A673 (cell line): ENCODE measurements at regions not wholly inside any gene's neighbourhood (a gene's known extent, or its start where the extent isn't known, plus 50 kb on each side); places are given as distances from the start of the nearest gene placed in this dataset.

Experiments used
- BruUV-seq: library from RNA; stranded (reverse); fragments of 400-500 nt; replicated peaks from 2 replicates; lab custom pipeline; 2021; lab: Mats Ljungman, UMichigan
- CTCF ChIA-PET: fragments of 300-600 bp; sonication (Branson Sonifier 250); formaldehyde crosslinking; loops from one replicate; lab custom pipeline; 2022; ENCODE audit warnings: antibody characterized with exemption; lab: Charles Lee
- POLR2A ChIA-PET: fragments of 300-600 bp; sonication (Branson Sonifier 250); formaldehyde crosslinking; loops from one replicate; lab custom pipeline; 2022; ENCODE audit warnings: antibody characterized with exemption; ENCODE audit not compliant: low non-redundant PET; lab: Charles Lee
- DNase-seq: peaks from one replicate; pipeline ENCODE4 v3.0.0-alpha.2; 2015; ENCODE audit warnings: low spot score
- H3K27ac ChIP-seq: fragments of 200-600 bp; sonication (generic); 2 replicates; pipeline ENCODE4 v1.5.1; 2016; ENCODE audit warnings: mixed run types, low read depth, mild to moderate bottlenecking, mixed read lengths, antibody characterized with exemption, low read length; ENCODE audit not compliant: poor library complexity, severe bottlenecking
- H3K27me3 ChIP-seq: fragments of 200-600 bp; sonication (generic); replicated peaks from 2 replicates; pipeline ENCODE4 v1.6.1; 2017; ENCODE audit warnings: mixed run types, low read depth, mild to moderate bottlenecking, mixed read lengths, antibody characterized with exemption, low read length; ENCODE audit not compliant: insufficient read depth, poor library complexity
- H3K36me3 ChIP-seq: fragments of 200-600 bp; sonication (generic); 2 replicates; pipeline ENCODE4 v1.6.1; 2016; ENCODE audit warnings: mixed run types, mild to moderate bottlenecking, mixed read lengths, antibody characterized with exemption, low read length; ENCODE audit not compliant: insufficient read depth, poor library complexity, severe bottlenecking
- H3K4me1 ChIP-seq: fragments of 200-600 bp; sonication (generic); 2 replicates; pipeline ENCODE4 v1.6.1; 2017; ENCODE audit warnings: mixed run types, mild to moderate bottlenecking, mixed read lengths, antibody characterized with exemption, low read length; ENCODE audit not compliant: insufficient read depth, poor library complexity, severe bottlenecking
- H3K4me3 ChIP-seq: fragments of 200-600 bp; sonication (generic); 2 replicates; pipeline ENCODE4 v1.5.1; 2016; ENCODE audit warnings: low read depth, mixed run types, mild to moderate bottlenecking, mixed read lengths, low read length; ENCODE audit not compliant: poor library complexity, severe bottlenecking
- H3K9me3 ChIP-seq: fragments of 200-600 bp; sonication (generic); 2 replicates; pipeline ENCODE4 v1.6.1; 2016; ENCODE audit warnings: mixed run types, low read depth, mild to moderate bottlenecking, mixed read lengths, antibody characterized with exemption, low read length; ENCODE audit not compliant: poor library complexity, severe bottlenecking
- EZH2 ChIP-seq: fragments of 200-600 bp; sonication (generic); IDR thresholded peaks from 2 replicates; pipeline ENCODE4 v1.6.1; 2017; ENCODE audit warnings: borderline replicate concordance, low read depth, mild to moderate bottlenecking, mixed read lengths, antibody characterized with exemption, low read length; ENCODE audit not compliant: poor library complexity, severe bottlenecking
- intact Hi-C: fragments of 100-400 bp; cut with micrococcal nuclease; formaldehyde crosslinking; loops from one replicate; pipeline ENCODE4 v1.10.0; 2022; ENCODE audit not compliant: unreplicated experiment
- TF ChIP-seq, protein P1 (sequence below): fragments of 300-800, 200-600 bp; sonication (generic); conservative IDR thresholded peaks from 2 replicates; pipeline ENCODE4 v1.5.1; 2017; ENCODE audit warnings: low read depth, mild to moderate bottlenecking, antibody characterized with exemption, low read length, moderate library complexity, mixed read lengths

DNA sequence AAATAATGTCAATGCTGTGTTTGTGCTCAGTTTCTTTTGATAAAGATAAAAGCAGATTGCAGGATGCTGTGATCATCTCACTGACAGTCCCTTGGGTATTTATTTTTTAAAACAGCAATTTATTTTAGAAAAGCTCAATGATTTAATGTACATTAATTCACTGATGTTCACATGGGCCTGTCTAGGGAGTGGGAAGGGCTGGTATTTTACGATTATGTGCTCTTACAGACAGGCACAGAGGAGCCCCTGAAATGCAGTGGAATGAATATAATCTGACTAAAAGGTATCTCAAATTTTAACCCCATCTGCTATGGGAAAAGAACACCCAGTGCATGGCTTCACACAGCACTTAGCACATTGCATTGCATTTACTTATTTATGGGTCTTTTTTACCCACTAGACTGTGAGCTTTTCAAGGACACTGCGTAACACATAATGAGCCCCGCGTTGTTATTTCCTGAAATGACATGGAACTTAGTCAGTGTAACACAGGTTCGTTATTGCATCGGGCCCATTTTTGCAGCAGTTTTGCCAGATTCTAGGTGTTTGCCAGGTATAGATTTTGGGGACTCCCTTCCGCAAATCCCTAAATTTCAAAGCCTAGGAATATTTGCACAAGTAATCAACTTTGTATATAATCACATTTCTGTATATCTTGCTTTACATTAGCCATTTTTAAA is 425.3 kb upstream of the FBXO33 start:
- no TSS peak for BruUV-seq
- no peak overlapping the region for H3K27ac ChIP-seq
- no peaks in the 10 kb centered on the region for H3K9me3 ChIP-seq
- ChIA-PET CTCF (no interaction called here), POLR2A (interaction anchor here (0.5 kb wide), 1 partner anchor 1438 kb away, joined by 3 read pairs; no protein-coding TSS in a partner anchor)
- H3K36me3 ChIP-seq = no peaks in the 10 kb centered on the region
- no peak for DNase-seq
- no peaks in the 10 kb centered on the region for H3K27me3 ChIP-seq
- intact Hi-C loops = no loop called here
- TF ChIP-seq, protein P1, sequence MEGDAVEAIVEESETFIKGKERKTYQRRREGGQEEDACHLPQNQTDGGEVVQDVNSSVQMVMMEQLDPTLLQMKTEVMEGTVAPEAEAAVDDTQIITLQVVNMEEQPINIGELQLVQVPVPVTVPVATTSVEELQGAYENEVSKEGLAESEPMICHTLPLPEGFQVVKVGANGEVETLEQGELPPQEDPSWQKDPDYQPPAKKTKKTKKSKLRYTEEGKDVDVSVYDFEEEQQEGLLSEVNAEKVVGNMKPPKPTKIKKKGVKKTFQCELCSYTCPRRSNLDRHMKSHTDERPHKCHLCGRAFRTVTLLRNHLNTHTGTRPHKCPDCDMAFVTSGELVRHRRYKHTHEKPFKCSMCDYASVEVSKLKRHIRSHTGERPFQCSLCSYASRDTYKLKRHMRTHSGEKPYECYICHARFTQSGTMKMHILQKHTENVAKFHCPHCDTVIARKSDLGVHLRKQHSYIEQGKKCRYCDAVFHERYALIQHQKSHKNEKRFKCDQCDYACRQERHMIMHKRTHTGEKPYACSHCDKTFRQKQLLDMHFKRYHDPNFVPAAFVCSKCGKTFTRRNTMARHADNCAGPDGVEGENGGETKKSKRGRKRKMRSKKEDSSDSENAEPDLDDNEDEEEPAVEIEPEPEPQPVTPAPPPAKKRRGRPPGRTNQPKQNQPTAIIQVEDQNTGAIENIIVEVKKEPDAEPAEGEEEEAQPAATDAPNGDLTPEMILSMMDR = no peak
- TF ChIP-seq EZH2 = no peak
- no peak overlapping the region for H3K4me3 ChIP-seq
- no peaks in the 10 kb centered on the region for H3K4me1 ChIP-seq

DNA sequence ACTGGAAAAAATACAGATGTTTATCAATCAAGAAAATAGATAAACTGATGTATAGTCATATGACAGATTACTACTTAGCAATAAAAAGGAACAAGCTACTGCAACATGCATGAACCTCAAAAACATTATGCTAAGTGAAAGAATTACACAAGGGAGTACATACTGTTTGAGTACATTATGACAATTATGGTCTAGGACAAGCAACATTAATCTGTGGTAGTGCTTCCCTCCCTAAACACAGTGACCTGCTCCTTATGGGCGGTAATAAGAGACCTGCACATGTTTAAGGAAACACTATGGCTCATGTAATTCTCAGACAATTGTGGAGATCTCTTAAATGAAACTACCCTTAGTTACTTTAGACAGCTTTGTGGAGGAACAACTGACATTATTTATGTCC is 421.2 kb upstream of the FBXO33 start:
- no peaks in the 10 kb centered on the region for H3K27me3 ChIP-seq
- no peak for DNase-seq
- no peaks in the 10 kb centered on the region for H3K4me1 ChIP-seq
- TF ChIP-seq, protein P1 = no peak
- no peak for TF ChIP-seq EZH2
- H3K36me3 ChIP-seq = no peaks in the 10 kb centered on the region
- no peak overlapping the region for H3K4me3 ChIP-seq
- BruUV-seq = no TSS peak
- intact Hi-C loops = no loop called here
- CTCF ChIA-PET = no interaction called here
- POLR2A ChIA-PET = no interaction called here
- H3K27ac ChIP-seq = no peak overlapping the region
- no peaks in the 10 kb centered on the region for H3K9me3 ChIP-seq

DNA sequence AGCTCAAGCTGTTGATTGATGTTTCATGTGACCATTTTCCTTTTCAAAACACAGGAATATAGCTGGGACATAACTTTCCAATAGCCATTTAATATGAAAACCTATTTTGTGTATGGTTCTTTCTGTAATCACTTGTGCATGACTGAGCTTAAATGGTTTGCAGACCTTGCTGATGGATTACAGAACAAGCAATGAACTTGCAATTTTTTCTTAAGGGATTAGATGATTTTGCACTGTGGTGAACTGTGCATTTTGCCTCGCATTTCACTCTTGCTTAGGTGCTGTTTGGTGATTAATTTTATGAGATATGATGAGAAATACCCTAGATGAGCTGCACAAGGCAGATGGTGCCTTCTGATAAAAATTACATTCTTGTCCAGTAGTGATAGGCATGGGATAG is 419.0 kb upstream of the FBXO33 start:
- H3K27ac ChIP-seq = no peak overlapping the region
- H3K27me3 ChIP-seq = no peaks in the 10 kb centered on the region
- ChIA-PET CTCF (no interaction called here), POLR2A (no interaction called here)
- no peak for DNase-seq
- H3K4me3 ChIP-seq = no peak overlapping the region
- H3K4me1 ChIP-seq = no peaks in the 10 kb centered on the region
- intact Hi-C loops = no loop called here
- no peak for TF ChIP-seq EZH2
- TF ChIP-seq, protein P1 = no peak
- no TSS peak for BruUV-seq
- H3K36me3 ChIP-seq = no peaks in the 10 kb centered on the region
- no peaks in the 10 kb centered on the region for H3K9me3 ChIP-seq
